ENCODE measurements at regions not wholly inside any gene's neighbourhood (a gene's known extent, or its start where the extent isn't known, plus 50 kb on each side); places are given as distances from the start of the nearest gene placed in this dataset.

DNA sequence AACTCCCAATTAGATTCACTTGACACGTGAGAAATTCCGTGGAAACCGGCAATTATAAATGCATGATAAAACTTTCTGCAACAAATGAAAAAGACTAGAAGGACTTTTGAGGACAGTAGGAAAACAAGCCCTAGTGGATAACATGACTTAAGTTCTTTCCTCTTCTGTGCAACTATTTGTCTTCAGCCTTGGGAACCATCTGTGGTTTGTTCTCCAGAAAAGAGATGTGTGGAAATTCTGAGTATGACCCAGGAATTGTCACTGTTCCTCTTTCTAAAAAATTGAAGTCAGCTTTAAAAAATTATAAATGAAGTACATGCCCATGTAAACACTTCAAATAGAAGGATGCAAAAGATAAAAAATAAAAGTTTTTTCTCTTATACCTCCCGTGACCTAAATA is 128.6 kb upstream of the SVIL start:
- intact Hi-C loops (cut with micrococcal nuclease; ENCODE audit: unreplicated experiment) = no loop called here
- no peaks in the 10 kb centered on the region for H3K79me2 ChIP-seq (ENCODE audit: insufficient read depth, low read length)
- 70% methylated on average over 4 of the region's 4 CpGs for WGBS (ENCODE audit: low lambda C conversion rate)
- H3K27ac ChIP-seq (ENCODE audit: extremely low read length, insufficient read depth, low read length) = no peak overlapping the region
- H3K9ac ChIP-seq (ENCODE audit: insufficient read depth, low read depth, low read length) = no peak overlapping the region
- peaks cover 10% of the 10 kb centered on the region for H3K4me1 ChIP-seq (ENCODE audit: insufficient read depth, low read length)
- in situ Hi-C loops (cut with HindIII; ENCODE audit: extremely low pct_ligation_motif_present, low pct_unique_long_range_greater_than_20kb) = no loop called here
- no TSS peak for BruUV-seq (replicated peaks)
- ATAC-seq (no peak), DNase-seq (ENCODE audit: low spot score) (no peak), FAIRE-seq (no peak)
- POLR2A ChIA-PET = no interaction called here
- H3K27me3 ChIP-seq (ENCODE audit: control insufficient read depth in 1 of 2, insufficient read depth in 2 of 2, low read length in 2 of 2) = 0 out of 5 replicates have a peak, but pooled peaks cover 0 to under 1% of the 10 kb centered on the region in 2 experiments
- H3K36me3 ChIP-seq (replicated peaks in 1 of 2; ENCODE audit: control insufficient read depth in 1 of 2, insufficient read depth in 2 of 2, low read length in 2 of 2) = no peaks in the 10 kb centered on the region
- H3K4me3 ChIP-seq (replicated peaks in 1 of 3; ENCODE audit: insufficient read depth in 1 of 3, low read depth in 2 of 3, low read length in 3 of 3) = no peak overlapping the region
- TF ChIP-seq MAFG (CRISPR knock-in tag; IDR thresholded peaks at IDR 0.05) (no peak), PHF21A (CRISPR knock-in tag; IDR thresholded peaks at IDR 0.05) (no peak), ZNF776 (CRISPR knock-in tag; IDR thresholded peaks at IDR 0.05) (no peak), ZNF34 (CRISPR knock-in tag; IDR thresholded peaks at IDR 0.05; ENCODE audit: borderline replicate concordance) (no peak), GABPB1 (CRISPR knock-in tag; IDR thresholded peaks at IDR 0.05) (no peak), PHF5A (CRISPR knock-in tag; IDR thresholded peaks at IDR 0.05; ENCODE audit: low read depth, unreplicated experiment) (no peak), HCFC1 (IDR thresholded peaks at IDR 0.05; ENCODE audit: low read depth, low read length) (no peak), FOXK2 (IDR thresholded peaks at IDR 0.05) (no peak), ZNF451 (CRISPR knock-in tag; IDR thresholded peaks at IDR 0.05) (no peak), STAT5B (CRISPR knock-in tag; IDR thresholded peaks at IDR 0.05) (no peak), ZNF121 (CRISPR knock-in tag; IDR thresholded peaks at IDR 0.05) (no peak), TEAD2 (CRISPR knock-in tag; IDR thresholded peaks at IDR 0.05) (no peak), KDM4B (CRISPR knock-in tag; IDR thresholded peaks at IDR 0.05) (no peak)
- TF ChIP-seq, protein P1, sequence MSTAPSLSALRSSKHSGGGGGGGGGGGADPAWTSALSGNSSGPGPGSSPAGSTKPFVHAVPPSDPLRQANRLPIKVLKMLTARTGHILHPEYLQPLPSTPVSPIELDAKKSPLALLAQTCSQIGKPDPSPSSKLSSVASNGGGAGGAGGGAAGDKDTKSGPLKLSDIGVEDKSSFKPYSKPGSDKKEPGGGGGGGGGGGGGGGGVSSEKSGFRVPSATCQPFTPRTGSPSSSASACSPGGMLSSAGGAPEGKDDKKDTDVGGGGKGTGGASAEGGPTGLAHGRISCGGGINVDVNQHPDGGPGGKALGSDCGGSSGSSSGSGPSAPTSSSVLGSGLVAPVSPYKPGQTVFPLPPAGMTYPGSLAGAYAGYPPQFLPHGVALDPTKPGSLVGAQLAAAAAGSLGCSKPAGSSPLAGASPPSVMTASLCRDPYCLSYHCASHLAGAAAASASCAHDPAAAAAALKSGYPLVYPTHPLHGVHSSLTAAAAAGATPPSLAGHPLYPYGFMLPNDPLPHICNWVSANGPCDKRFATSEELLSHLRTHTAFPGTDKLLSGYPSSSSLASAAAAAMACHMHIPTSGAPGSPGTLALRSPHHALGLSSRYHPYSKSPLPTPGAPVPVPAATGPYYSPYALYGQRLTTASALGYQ (CRISPR knock-in tag; IDR thresholded peaks at IDR 0.05) = no peak
- TF ChIP-seq, protein P2, sequence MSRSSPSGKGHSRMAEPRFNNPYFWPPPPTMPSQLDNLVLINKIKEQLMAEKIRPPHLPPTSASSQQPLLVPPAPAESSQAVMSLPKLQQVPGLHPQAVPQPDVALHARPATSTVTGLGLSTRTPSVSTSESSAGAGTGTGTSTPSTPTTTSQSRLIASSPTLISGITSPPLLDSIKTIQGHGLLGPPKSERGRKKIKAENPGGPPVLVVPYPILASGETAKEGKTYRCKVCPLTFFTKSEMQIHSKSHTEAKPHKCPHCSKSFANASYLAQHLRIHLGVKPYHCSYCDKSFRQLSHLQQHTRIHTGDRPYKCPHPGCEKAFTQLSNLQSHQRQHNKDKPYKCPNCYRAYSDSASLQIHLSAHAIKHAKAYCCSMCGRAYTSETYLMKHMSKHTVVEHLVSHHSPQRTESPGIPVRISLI (CRISPR knock-in tag; IDR thresholded peaks at IDR 0.05; ENCODE audit: borderline replicate concordance) = no peak
- no peak overlapping the region for H2AFZ ChIP-seq (ENCODE audit: low read length)
- no peaks in the 10 kb centered on the region for H3K9me3 ChIP-seq (ENCODE audit: low read length)
- H4K20me1 ChIP-seq (ENCODE audit: insufficient read depth, low read length) = no peaks in the 10 kb centered on the region
- H3K4me2 ChIP-seq (ENCODE audit: low read depth, low read length) = no peak overlapping the region
- CTCF ChIA-PET (ENCODE audit: low intra/inter-chr PET ratio, low total read pairs) = no interaction called here
